Breast epithelium (tissue), 4 donors: ENCODE measurements at regions not wholly inside any gene's neighbourhood (a gene's known extent, or its start where the extent isn't known, plus 50 kb on each side); places are given as distances from the start of the nearest gene placed in this dataset.

ENCODE experiments used
- DNase-seq, 2 donors: peaks; one replicate each; pipeline ENCODE4 v3.0.0-alpha.2; 2019; ENCODE audit warnings: low spot score in 2 of 2
- H3K27ac ChIP-seq, 2 donors: fragments of 200-600 bp; sonication (generic) in 1 of 2; one replicate each; pipeline ENCODE4 v1.5.1; 2016 to 2019; ENCODE audit warnings: mild to moderate bottlenecking in 1 of 2
- H3K27me3 ChIP-seq, 2 donors: fragments of 200-600 bp; sonication (generic) in 1 of 2; one replicate each; pipeline versions ENCODE4 v1.5.1 to v1.6.0; 2017 to 2019; ENCODE audit warnings: control low read depth in 1 of 2, mild to moderate bottlenecking in 1 of 2
- H3K36me3 ChIP-seq: fragments of 200-600 bp; one replicate; pipeline ENCODE4 v1.5.1; 2019
- H3K4me1 ChIP-seq, 2 donors: fragments of 200-600 bp; sonication (generic); one replicate each; pipeline ENCODE4 v1.5.1; 2016 to 2019; ENCODE audit warnings: control low read depth in 1 of 2
- H3K4me3 ChIP-seq, 3 donors: fragments of 200-600 bp; sonication (generic); 1 replicate in 2 of 3; 2 replicates in 1 of 3; pipeline ENCODE4 v1.5.1; 2016 to 2019; ENCODE audit warnings: mild to moderate bottlenecking in 3 of 3, moderate library complexity in 2 of 3
- H3K9me3 ChIP-seq, 2 donors: fragments of 200-600 bp; sonication (generic) in 1 of 2; one replicate each; pipeline ENCODE4 v1.5.1; 2016 to 2019; ENCODE audit warnings: control low read depth in 1 of 2
- CTCF ChIP-seq, 3 donors: fragments of 450-650 bp; IDR thresholded peaks; one replicate each; pipeline ENCODE4 v1.5.1; 2016 to 2017; ENCODE audit warnings: antibody characterized with exemption in 3 of 3, mild to moderate bottlenecking in 3 of 3, moderate library complexity in 3 of 3
- POLR2A ChIP-seq: fragments of 450-650 bp; IDR thresholded peaks from one replicate; pipeline ENCODE4 v1.6.1; 2016; ENCODE audit warnings: antibody characterized with exemption, mild to moderate bottlenecking, moderate library complexity
- POLR2AphosphoS5 ChIP-seq, 3 donors: sonication (generic); formaldehyde crosslinking; IDR thresholded peaks; one replicate each; pipeline ENCODE4 v1.6.1; 2017; ENCODE audit warnings: antibody characterized with exemption in 3 of 3
- intact Hi-C: fragments of 100-400 bp; cut with DNase I; formaldehyde crosslinking; loops from one replicate; pipeline ENCODE4 v1.15.1; 2023; ENCODE audit warnings: low total_unique reads

- TF ChIP-seq POLR2AphosphoS5 (IDR thresholded peaks at IDR 0.05) (no peak), POLR2A (no peak)
- Histone ChIP-seq H3K4me3 (no peak overlapping the region), H3K27ac (no peak overlapping the region), H3K4me1 (no peaks in the 10 kb centered on the region), H3K27me3 (no peaks in the 10 kb centered on the region), H3K9me3 (peaks cover 8 to 15% of the 10 kb centered on the region in 2 donors), H3K36me3 (no peaks in the 10 kb centered on the region)
- DNase-seq = no peak
- intact Hi-C loops = no loop called here
Observed at GRCh38 chr4:10944321-10944720, 259.8 kb upstream of the CLNK start.

- peaks cover 8 to 15% of the 10 kb centered on the region in 2 donors for H3K9me3 ChIP-seq
- TF ChIP-seq POLR2AphosphoS5 (IDR thresholded peaks at IDR 0.05) = no peak
- no peak for TF ChIP-seq CTCF (IDR thresholded peaks at IDR 0.05)
- no peak for TF ChIP-seq POLR2A
- H3K36me3 ChIP-seq = no peaks in the 10 kb centered on the region
- H3K4me1 ChIP-seq = no peaks in the 10 kb centered on the region
- intact Hi-C loops = no loop called here
- no peak overlapping the region for H3K4me3 ChIP-seq
- H3K27ac ChIP-seq = no peak overlapping the region
- no peaks in the 10 kb centered on the region for H3K27me3 ChIP-seq
- DNase-seq = no peak
Observed at GRCh38 chr4:10942156-10942555, 257.6 kb upstream of the CLNK start.

- no peak overlapping the region for H3K4me3 ChIP-seq
- no peak for TF ChIP-seq POLR2A
- TF ChIP-seq CTCF (IDR thresholded peaks at IDR 0.05) = no peak
- TF ChIP-seq POLR2AphosphoS5 (IDR thresholded peaks at IDR 0.05) = no peak
- no peaks in the 10 kb centered on the region for H3K27me3 ChIP-seq
- intact Hi-C loops = no loop called here
- H3K9me3 ChIP-seq = no peaks in the 10 kb centered on the region
- no peaks in the 10 kb centered on the region for H3K36me3 ChIP-seq
- no peak for DNase-seq
- H3K4me1 ChIP-seq = no peaks in the 10 kb centered on the region
- no peak overlapping the region for H3K27ac ChIP-seq
Observed at GRCh38 chr4:10929818-10930217, 245.2 kb upstream of the CLNK start.

- H3K27me3 ChIP-seq = no peaks in the 10 kb centered on the region
- no peak overlapping the region for H3K4me3 ChIP-seq
- H3K9me3 ChIP-seq = no peaks in the 10 kb centered on the region
- no peak for DNase-seq
- no peaks in the 10 kb centered on the region for H3K36me3 ChIP-seq
- H3K27ac ChIP-seq = no peak overlapping the region
- no peak for TF ChIP-seq POLR2AphosphoS5 (IDR thresholded peaks at IDR 0.05)
- no peak for TF ChIP-seq POLR2A
- TF ChIP-seq CTCF (IDR thresholded peaks at IDR 0.05) = no peak
- intact Hi-C loops = no loop called here
- no peaks in the 10 kb centered on the region for H3K4me1 ChIP-seq
Observed at GRCh38 chr4:10925996-10926395, 241.4 kb upstream of the CLNK start.

GRCh38 chr4:10924274-10924673 lies 239.7 kb upstream of the CLNK start:
- H3K27ac ChIP-seq = no peak overlapping the region
- H3K4me1 ChIP-seq = no peaks in the 10 kb centered on the region
- no peak for TF ChIP-seq POLR2AphosphoS5 (IDR thresholded peaks at IDR 0.05)
- no peak for TF ChIP-seq POLR2A
- TF ChIP-seq CTCF (IDR thresholded peaks at IDR 0.05) = no peak
- DNase-seq = no peak
- intact Hi-C loops = no loop called here
- H3K4me3 ChIP-seq = no peak overlapping the region
- no peaks in the 10 kb centered on the region for H3K36me3 ChIP-seq
- no peaks in the 10 kb centered on the region for H3K27me3 ChIP-seq
- H3K9me3 ChIP-seq = no peaks in the 10 kb centered on the region

- H3K36me3 ChIP-seq = no peaks in the 10 kb centered on the region
- no peak overlapping the region for H3K27ac ChIP-seq
- intact Hi-C loops = no loop called here
- no peak for TF ChIP-seq POLR2AphosphoS5 (IDR thresholded peaks at IDR 0.05)
- no peak for TF ChIP-seq POLR2A
- no peak for TF ChIP-seq CTCF (IDR thresholded peaks at IDR 0.05)
- H3K4me1 ChIP-seq = no peaks in the 10 kb centered on the region
- H3K9me3 ChIP-seq = no peaks in the 10 kb centered on the region
- no peak overlapping the region for H3K4me3 ChIP-seq
- DNase-seq = no peak
- H3K27me3 ChIP-seq = no peaks in the 10 kb centered on the region
Observed at GRCh38 chr4:10917566-10917965, 233.0 kb upstream of the CLNK start.
